Activated T-cell treated with anti-CD3 and anti-CD28 coated beads, Interleukin-2, amount 50 U/mL, for 72 hours (primary cell): ENCODE measurements at regions not wholly inside any gene's neighbourhood (a gene's known extent, or its start where the extent isn't known, plus 50 kb on each side); places are given as distances from the start of the nearest gene placed in this dataset.

Experiments
- ATAC-seq, 2 donors: fragments of 150-1000 bp; cut with Tn5 transposase; replicated peaks in 1 of 2; 2 replicates each; pipeline ENCODE4 v1.10.0; 2021; ENCODE audit warnings: moderate library complexity in 2 of 2, mild to moderate bottlenecking in 1 of 2
- DNase-seq, 2 donors: peaks; one replicate each; pipeline ENCODE4 v3.0.0; 2021 to 2022; ENCODE audit warnings: mixed read lengths in 1 of 2
- H3K27ac Mint-ChIP-seq: one replicate; pipeline ENCODE4 v1.8.0; 2022; ENCODE audit warnings: mild to moderate bottlenecking, moderate library complexity, mixed read lengths
- H3K27me3 Mint-ChIP-seq: one replicate; pipeline ENCODE4 v1.8.0; 2022; ENCODE audit warnings: low read depth, mixed read lengths
- H3K36me3 Mint-ChIP-seq, 2 donors: one replicate each; pipeline ENCODE4 v1.8.0; 2022; ENCODE audit warnings: mixed read lengths in 2 of 2, mild to moderate bottlenecking in 1 of 2; ENCODE audit not compliant: insufficient read depth in 2 of 2
- H3K4me1 Mint-ChIP-seq: one replicate; pipeline ENCODE4 v1.8.0; 2022; ENCODE audit warnings: low read depth, mixed read lengths
- H3K4me3 Mint-ChIP-seq, 2 donors: one replicate each; pipeline ENCODE4 v1.8.0; 2022; ENCODE audit warnings: mild to moderate bottlenecking in 2 of 2, mixed read lengths in 2 of 2, moderate library complexity in 2 of 2
- H3K9me3 Mint-ChIP-seq, 2 donors: one replicate each; pipeline ENCODE4 v1.8.0; 2022; ENCODE audit warnings: mixed read lengths in 2 of 2

DNA sequence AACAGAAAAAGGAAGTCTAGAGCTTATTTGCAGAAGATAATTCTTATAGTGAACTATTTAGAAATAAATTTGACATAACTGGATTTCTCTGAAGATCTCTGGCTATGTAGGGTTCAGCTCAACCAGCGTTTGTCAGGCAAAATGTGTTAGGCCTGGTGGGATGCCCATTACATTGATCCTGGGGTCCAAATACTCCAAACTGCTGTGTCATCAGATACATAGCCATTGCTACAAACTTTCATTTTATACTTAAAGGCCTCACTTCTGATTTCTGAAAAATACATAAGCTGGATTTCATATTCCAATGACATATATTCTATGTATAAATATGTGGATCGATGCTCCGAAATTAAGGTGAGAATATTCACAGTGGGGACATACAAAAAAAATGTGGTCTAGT, 1958.9 kb upstream of the TENM3 start:
- Mint-ChIP-seq H3K4me1 (no peaks in the 10 kb centered on the region), H3K36me3 (no peaks in the 10 kb centered on the region), H3K27ac (no peak overlapping the region), H3K27me3 (no peaks in the 10 kb centered on the region), H3K4me3 (no peak overlapping the region), H3K9me3 (peaks cover 0 to 3% of the 10 kb centered on the region in 2 donors)
- ATAC-seq (no peak), DNase-seq (no peak)

DNA sequence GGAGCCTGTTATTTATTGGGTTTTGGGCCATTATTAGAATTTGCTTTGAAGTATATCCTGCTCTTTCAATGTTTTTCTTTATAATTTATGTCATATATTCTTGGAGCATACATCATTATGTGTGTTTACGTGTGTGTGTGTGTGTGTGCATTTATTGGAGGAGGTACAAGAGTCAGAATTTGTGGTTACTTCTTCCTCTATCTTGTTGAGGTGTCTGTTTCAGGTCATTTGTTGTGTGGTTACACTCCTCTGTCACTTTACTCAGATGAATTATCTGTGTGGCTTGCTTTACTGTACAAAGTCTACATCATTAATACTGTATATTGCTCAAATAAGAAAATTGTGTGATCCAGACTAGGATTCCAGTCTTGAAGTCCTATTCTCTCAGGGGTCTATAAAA, 1957.4 kb upstream of the TENM3 start:
- no peak overlapping the region for H3K4me3 Mint-ChIP-seq
- H3K36me3 Mint-ChIP-seq = no peaks in the 10 kb centered on the region
- H3K9me3 Mint-ChIP-seq = peaks cover 0 to 6% of the 10 kb centered on the region in 2 donors
- H3K27ac Mint-ChIP-seq = no peak overlapping the region
- no peak for DNase-seq
- no peaks in the 10 kb centered on the region for H3K4me1 Mint-ChIP-seq
- no peak for ATAC-seq
- H3K27me3 Mint-ChIP-seq = no peaks in the 10 kb centered on the region

DNA sequence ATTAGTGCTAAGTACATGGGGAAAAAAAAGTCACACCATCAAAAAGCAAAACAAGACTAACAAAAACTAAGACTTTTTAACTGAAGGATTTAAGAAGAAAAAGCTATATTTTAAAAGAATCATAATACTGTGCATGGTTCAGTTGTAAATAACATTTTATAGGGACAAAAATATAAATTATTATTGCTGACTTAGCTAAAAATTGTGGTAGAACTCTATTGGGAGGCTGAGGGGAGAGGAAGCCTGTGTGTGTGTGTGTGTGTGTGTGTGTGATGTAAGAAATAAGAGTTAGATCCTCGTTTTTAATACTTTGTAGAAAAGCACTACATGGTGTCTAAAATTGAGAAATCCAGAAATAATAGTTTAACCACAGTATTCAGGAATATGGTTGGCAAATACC, 1950.9 kb upstream of the TENM3 start:
- peaks cover 2 to 10% of the 10 kb centered on the region in 2 donors for H3K9me3 Mint-ChIP-seq
- DNase-seq = no peak
- no peak for ATAC-seq
- H3K4me3 Mint-ChIP-seq = no peak overlapping the region
- no peaks in the 10 kb centered on the region for H3K27me3 Mint-ChIP-seq
- no peaks in the 10 kb centered on the region for H3K36me3 Mint-ChIP-seq
- no peak overlapping the region for H3K27ac Mint-ChIP-seq
- H3K4me1 Mint-ChIP-seq = no peaks in the 10 kb centered on the region

GRCh38 chr4:180296036-180296599, 1947.1 kb upstream of the TENM3 start:
- no peaks in the 10 kb centered on the region for H3K36me3 Mint-ChIP-seq
- DNase-seq = no peak

GRCh38 chr4:180304321-180304720, 1938.9 kb upstream of the TENM3 start:
- no peak overlapping the region for H3K4me3 Mint-ChIP-seq
- peaks cover 4 to 11% of the 10 kb centered on the region in 2 donors for H3K9me3 Mint-ChIP-seq
- H3K36me3 Mint-ChIP-seq = peaks cover 0 to 2% of the 10 kb centered on the region in 2 donors
- no peak overlapping the region for H3K27ac Mint-ChIP-seq
- ATAC-seq (no peak), DNase-seq (no peak)
- no peaks in the 10 kb centered on the region for H3K4me1 Mint-ChIP-seq
- no peaks in the 10 kb centered on the region for H3K27me3 Mint-ChIP-seq

More at GRCh38 chr4:180296036-180296599, 1947.1 kb upstream of the TENM3 start:
- no peak overlapping the region for H3K27ac Mint-ChIP-seq
- no peaks in the 10 kb centered on the region for H3K27me3 Mint-ChIP-seq
- no peak overlapping the region for H3K4me3 Mint-ChIP-seq
- H3K9me3 Mint-ChIP-seq = peaks cover 2 to 12% of the 10 kb centered on the region in 2 donors
- no peak for ATAC-seq
- H3K4me1 Mint-ChIP-seq = no peaks in the 10 kb centered on the region

GRCh38 chr4:180310616-180311015, 1932.6 kb upstream of the TENM3 start:
- ATAC-seq (no peak), DNase-seq (no peak)
- Mint-ChIP-seq H3K4me3 (no peak overlapping the region), H3K36me3 (peaks cover 1 to 2% of the 10 kb centered on the region in 2 donors), H3K4me1 (no peaks in the 10 kb centered on the region), H3K9me3 (peaks cover 5 to 12% of the 10 kb centered on the region in 2 donors), H3K27me3 (no peaks in the 10 kb centered on the region), H3K27ac (no peak overlapping the region)

DNA sequence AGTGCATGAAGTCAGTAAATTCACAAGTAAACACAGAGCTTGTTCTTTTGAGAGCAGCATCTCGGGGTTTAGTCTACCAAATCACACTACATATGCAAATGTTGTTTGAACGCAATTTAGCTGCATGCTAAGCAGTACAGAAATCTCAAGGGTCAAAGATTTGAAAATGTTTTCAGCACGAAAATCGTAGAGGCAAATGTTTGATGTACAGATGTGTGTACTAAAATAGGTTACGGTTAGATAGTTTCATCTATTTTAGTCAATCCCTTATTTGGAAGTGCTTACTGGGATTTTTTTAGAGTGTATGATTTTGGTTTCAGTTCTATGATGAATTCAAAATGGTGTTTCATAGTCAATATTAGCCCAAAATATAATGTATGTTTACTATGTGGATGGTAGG, 1928.2 kb upstream of the TENM3 start:
- Mint-ChIP-seq H3K27me3 (no peaks in the 10 kb centered on the region), H3K9me3 (peaks cover 5 to 6% of the 10 kb centered on the region in 2 donors), H3K4me3 (no peak overlapping the region), H3K27ac (no peak overlapping the region), H3K4me1 (no peaks in the 10 kb centered on the region), H3K36me3 (no peaks in the 10 kb centered on the region)
- DNase-seq (no peak), ATAC-seq (no peak)

GRCh38 chr4:180330521-180330920, 1912.7 kb upstream of the TENM3 start:
- ATAC-seq (no peak), DNase-seq (no peak)
- Mint-ChIP-seq H3K4me3 (no peak overlapping the region), H3K4me1 (no peaks in the 10 kb centered on the region), H3K36me3 (no peaks in the 10 kb centered on the region), H3K27me3 (no peaks in the 10 kb centered on the region), H3K9me3 (peaks cover 0 to 2% of the 10 kb centered on the region in 2 donors), H3K27ac (no peak overlapping the region)

GRCh38 chr4:180333162-180333561, 1910.0 kb upstream of the TENM3 start:
- Mint-ChIP-seq H3K4me1 (no peaks in the 10 kb centered on the region), H3K36me3 (peaks cover 0 to 3% of the 10 kb centered on the region in 2 donors), H3K9me3 (peaks cover 0 to 5% of the 10 kb centered on the region in 2 donors), H3K27ac (no peak overlapping the region), H3K4me3 (no peak overlapping the region), H3K27me3 (no peaks in the 10 kb centered on the region)
- ATAC-seq (no peak), DNase-seq (no peak)

- no peak for DNase-seq
- Mint-ChIP-seq H3K9me3 (peaks cover 0 to 5% of the 10 kb centered on the region in 2 donors), H3K27ac (no peak overlapping the region), H3K4me3 (no peak overlapping the region), H3K36me3 (peaks cover 0 to 3% of the 10 kb centered on the region in 2 donors), H3K27me3 (no peaks in the 10 kb centered on the region), H3K4me1 (no peaks in the 10 kb centered on the region)
- ATAC-seq = no peak
Measured at GRCh38 chr4:180335566-180335965, 1907.6 kb upstream of the TENM3 start.

DNA sequence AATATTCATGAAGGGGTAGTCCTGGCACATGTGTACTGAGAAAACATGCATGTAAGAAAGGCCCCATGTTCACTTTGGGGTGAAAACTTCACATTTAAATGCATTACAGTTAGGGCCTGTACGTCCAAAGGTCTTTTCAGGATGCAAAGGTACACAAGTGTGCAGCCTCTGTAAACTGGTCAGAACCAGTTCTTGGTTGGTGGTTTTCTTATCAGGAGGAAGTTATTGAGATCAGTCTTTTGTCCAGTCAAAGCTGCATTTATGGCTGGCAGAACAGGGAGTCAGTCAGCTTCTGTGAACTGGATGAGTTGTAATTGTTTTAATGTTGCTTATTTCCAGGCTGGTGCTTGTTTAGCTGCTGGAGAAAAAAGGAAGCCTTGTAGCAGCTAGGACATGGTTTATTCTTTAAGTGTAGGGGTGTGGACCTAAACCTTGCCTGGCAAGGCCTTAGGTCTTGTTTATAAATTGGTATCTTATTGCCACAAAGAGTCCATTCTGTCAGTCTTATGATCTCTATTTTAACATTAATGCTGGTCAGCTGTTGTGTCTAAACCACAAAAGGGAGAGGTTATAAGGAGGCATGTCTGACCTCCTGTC, 1906.6 kb upstream of the TENM3 start:
- DNase-seq = no peak
- Mint-ChIP-seq H3K27me3 (no peaks in the 10 kb centered on the region), H3K27ac (no peak overlapping the region), H3K4me3 (no peak overlapping the region), H3K9me3 (peaks cover 0 to 5% of the 10 kb centered on the region in 2 donors), H3K4me1 (no peaks in the 10 kb centered on the region), H3K36me3 (peaks cover 0 to 3% of the 10 kb centered on the region in 2 donors)
- no peak for ATAC-seq

DNA sequence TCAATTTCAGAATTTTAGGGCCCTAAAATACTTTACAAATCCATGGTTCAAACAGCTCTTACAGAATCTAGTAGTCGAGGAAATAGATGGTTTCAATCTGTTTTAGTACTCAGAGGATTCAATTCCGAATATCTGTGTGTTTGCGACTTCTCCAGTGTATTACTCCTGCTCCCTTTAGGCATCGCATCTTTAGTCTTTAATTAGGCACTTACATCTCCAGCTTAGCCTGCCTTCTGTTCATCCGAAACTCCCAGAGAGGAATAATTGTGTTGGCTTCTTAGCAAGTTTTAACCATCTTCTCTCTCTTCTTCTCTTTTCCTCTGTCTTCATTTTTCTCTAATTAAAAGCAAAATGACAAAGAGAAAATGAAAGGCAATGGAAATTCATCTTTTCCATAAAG, 1901.3 kb upstream of the TENM3 start:
- ATAC-seq (no peak), DNase-seq (no peak)
- Mint-ChIP-seq H3K4me1 (no peaks in the 10 kb centered on the region), H3K27ac (no peak overlapping the region), H3K9me3 (no peaks in the 10 kb centered on the region), H3K4me3 (no peak overlapping the region), H3K36me3 (no peaks in the 10 kb centered on the region), H3K27me3 (no peaks in the 10 kb centered on the region)

- H3K4me3 Mint-ChIP-seq = no peak overlapping the region
- H3K4me1 Mint-ChIP-seq = no peaks in the 10 kb centered on the region
- H3K27ac Mint-ChIP-seq = no peak overlapping the region
- no peak for ATAC-seq
- peaks cover 0 to 3% of the 10 kb centered on the region in 2 donors for H3K36me3 Mint-ChIP-seq
- no peaks in the 10 kb centered on the region for H3K27me3 Mint-ChIP-seq
- peaks cover 2 to 6% of the 10 kb centered on the region in 2 donors for H3K9me3 Mint-ChIP-seq
- DNase-seq = no peak
Measured at GRCh38 chr4:180350901-180351300, 1892.3 kb upstream of the TENM3 start.

DNA sequence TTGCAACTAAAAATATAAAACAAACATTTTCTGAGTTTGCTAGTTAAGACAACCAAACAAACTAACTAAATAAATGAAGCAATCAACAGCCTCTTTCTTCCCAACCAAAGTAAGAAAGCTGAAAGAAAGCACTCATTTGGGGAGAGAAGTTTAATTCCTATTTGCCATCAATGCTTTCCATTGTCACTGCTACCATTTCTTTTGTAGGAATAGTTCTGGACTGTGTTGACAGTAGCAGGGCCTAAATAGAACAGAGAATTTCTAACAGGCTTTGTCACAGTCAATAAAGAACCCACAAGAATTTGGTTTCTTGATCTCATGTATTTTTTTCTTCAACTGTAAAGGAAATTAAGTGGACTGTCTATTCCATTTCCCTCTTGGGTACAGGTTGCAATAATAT, 1886.4 kb upstream of the TENM3 start:
- Mint-ChIP-seq H3K4me3 (no peak overlapping the region), H3K27me3 (no peaks in the 10 kb centered on the region), H3K9me3 (peaks cover 6 to 12% of the 10 kb centered on the region in 2 donors), H3K4me1 (no peaks in the 10 kb centered on the region), H3K36me3 (peaks cover 0 to 4% of the 10 kb centered on the region in 2 donors), H3K27ac (no peak overlapping the region)
- DNase-seq (no peak), ATAC-seq (no peak)
